Endodermal cell (in vitro differentiated cells): ENCODE measurements at regions not wholly inside any gene's neighbourhood (a gene's known extent, or its start where the extent isn't known, plus 50 kb on each side); places are given as distances from the start of the nearest gene placed in this dataset.

Experiments
- DNase-seq: peaks from one replicate; pipeline ENCODE4 v3.0.0-alpha.2; 2017
- H3K27ac ChIP-seq: 2 replicates; pipeline ENCODE4 v1.5.1; 2013; ENCODE audit warnings: mild to moderate bottlenecking, low read depth, low read length, moderate library complexity
- H3K27me3 ChIP-seq: 2 replicates; pipeline ENCODE4 v1.6.1; 2013; ENCODE audit warnings: mild to moderate bottlenecking, low read length, moderate library complexity; ENCODE audit not compliant: insufficient read depth, control insufficient read depth, poor library complexity, severe bottlenecking
- H3K36me3 ChIP-seq: 2 replicates; pipeline ENCODE4 v1.7.0; 2013; ENCODE audit warnings: mild to moderate bottlenecking, low read length, moderate library complexity; ENCODE audit not compliant: control insufficient read depth, insufficient read depth
- H3K4me1 ChIP-seq: one replicate; pipeline ENCODE4 v1.7.0; 2013; ENCODE audit warnings: low read length; ENCODE audit not compliant: control insufficient read depth, insufficient read depth
- H3K4me3 ChIP-seq: 2 replicates; pipeline ENCODE4 v1.5.1; 2013; ENCODE audit warnings: mild to moderate bottlenecking, low read length, moderate library complexity
- H3K9ac ChIP-seq: 2 replicates; pipeline ENCODE4 v1.6.1; 2013; ENCODE audit warnings: mild to moderate bottlenecking, low read length, moderate library complexity; ENCODE audit not compliant: poor library complexity, severe bottlenecking; ENCODE audit errors: extremely low read depth
- H3K9me3 ChIP-seq: 2 replicates; pipeline ENCODE4 v1.6.1; 2013; ENCODE audit warnings: mild to moderate bottlenecking, low read length, moderate library complexity; ENCODE audit not compliant: control insufficient read depth
- H3K27ac Mint-ChIP-seq: 2 replicates; pipeline ENCODE4 v1.8.0; 2020; ENCODE audit warnings: mixed read lengths
- H3K27me3 Mint-ChIP-seq: 2 replicates; pipeline ENCODE4 v1.8.0; 2021; ENCODE audit warnings: mild to moderate bottlenecking, mixed read lengths; ENCODE audit not compliant: insufficient read depth
- H3K36me3 Mint-ChIP-seq: 2 replicates; pipeline ENCODE4 v1.8.0; 2020; ENCODE audit warnings: low read depth, mixed read lengths
- H3K4me1 Mint-ChIP-seq: 2 replicates; pipeline ENCODE4 v1.8.0; 2020; ENCODE audit warnings: mixed read lengths
- H3K4me3 Mint-ChIP-seq: 2 replicates; pipeline ENCODE4 v1.8.0; 2020; ENCODE audit warnings: mild to moderate bottlenecking, moderate library complexity, mixed read lengths
- H3K9me3 Mint-ChIP-seq: 2 replicates; pipeline ENCODE4 v1.8.0; 2020; ENCODE audit warnings: mild to moderate bottlenecking, mixed read lengths
- WGBS, 2 experiments: methylation state at CpG; one replicate each; pipeline versions ENCODE4 v1.1.5 to v1.1.7; 2013; ENCODE audit warnings: missing lambda C conversion rate in 2 of 2, mixed read lengths in 1 of 2; ENCODE audit not compliant: insufficient coverage in 1 of 2, insufficient read length in 1 of 2; 5-methylcytosine and 5-hydroxymethylcytosine counted together
- TF ChIP-seq, protein P1 (sequence below): fragments of 200-600 bp; sonication (generic); conservative IDR thresholded peaks from 2 replicates; pipeline ENCODE4 v1.5.0; 2021; ENCODE audit warnings: antibody characterized with exemption, mild to moderate bottlenecking

DNA sequence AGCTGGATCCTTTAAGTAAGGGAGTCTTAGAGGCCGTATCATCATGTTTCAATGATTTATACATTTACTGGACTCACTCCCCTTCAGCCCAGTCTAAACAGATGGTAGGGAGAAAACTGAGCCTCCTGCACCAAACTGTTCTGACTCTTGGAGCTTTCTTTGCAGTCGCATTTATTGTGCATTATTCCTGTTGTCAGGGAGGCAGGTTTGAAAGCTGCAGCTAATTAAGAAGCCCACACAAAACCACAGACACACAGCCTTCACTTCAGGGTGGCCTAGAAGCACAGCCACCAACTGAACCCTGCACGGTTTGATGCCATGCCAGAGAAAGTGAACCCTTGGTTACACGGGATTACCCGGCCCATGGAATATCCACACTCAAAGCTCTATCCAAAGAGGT, 911.0 kb downstream of the UQCRFS1 start:
- TF ChIP-seq, protein P1, sequence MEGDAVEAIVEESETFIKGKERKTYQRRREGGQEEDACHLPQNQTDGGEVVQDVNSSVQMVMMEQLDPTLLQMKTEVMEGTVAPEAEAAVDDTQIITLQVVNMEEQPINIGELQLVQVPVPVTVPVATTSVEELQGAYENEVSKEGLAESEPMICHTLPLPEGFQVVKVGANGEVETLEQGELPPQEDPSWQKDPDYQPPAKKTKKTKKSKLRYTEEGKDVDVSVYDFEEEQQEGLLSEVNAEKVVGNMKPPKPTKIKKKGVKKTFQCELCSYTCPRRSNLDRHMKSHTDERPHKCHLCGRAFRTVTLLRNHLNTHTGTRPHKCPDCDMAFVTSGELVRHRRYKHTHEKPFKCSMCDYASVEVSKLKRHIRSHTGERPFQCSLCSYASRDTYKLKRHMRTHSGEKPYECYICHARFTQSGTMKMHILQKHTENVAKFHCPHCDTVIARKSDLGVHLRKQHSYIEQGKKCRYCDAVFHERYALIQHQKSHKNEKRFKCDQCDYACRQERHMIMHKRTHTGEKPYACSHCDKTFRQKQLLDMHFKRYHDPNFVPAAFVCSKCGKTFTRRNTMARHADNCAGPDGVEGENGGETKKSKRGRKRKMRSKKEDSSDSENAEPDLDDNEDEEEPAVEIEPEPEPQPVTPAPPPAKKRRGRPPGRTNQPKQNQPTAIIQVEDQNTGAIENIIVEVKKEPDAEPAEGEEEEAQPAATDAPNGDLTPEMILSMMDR: no peak
- 91 to 100% methylated on average over 1 to 5 of the region's 5 CpGs for WGBS, 2 experiments
- H3K9me3 ChIP-seq: no peaks in the 10 kb centered on the region
- Mint-ChIP-seq H3K27me3 (no peaks in the 10 kb centered on the region), H3K4me1 (peaks cover 4% of the 10 kb centered on the region), H3K27ac (no peak overlapping the region), H3K4me3 (no peak overlapping the region), H3K9me3 (peaks cover 2% of the 10 kb centered on the region), H3K36me3 (no peaks in the 10 kb centered on the region)
- no peak overlapping the region for H3K9ac ChIP-seq
- H3K27ac ChIP-seq: no peak overlapping the region
- no peak overlapping the region for H3K4me3 ChIP-seq
- no peaks in the 10 kb centered on the region for H3K4me1 ChIP-seq
- no peaks in the 10 kb centered on the region for H3K36me3 ChIP-seq
- no peaks in the 10 kb centered on the region for H3K27me3 ChIP-seq
- DNase-seq: no peak

DNA sequence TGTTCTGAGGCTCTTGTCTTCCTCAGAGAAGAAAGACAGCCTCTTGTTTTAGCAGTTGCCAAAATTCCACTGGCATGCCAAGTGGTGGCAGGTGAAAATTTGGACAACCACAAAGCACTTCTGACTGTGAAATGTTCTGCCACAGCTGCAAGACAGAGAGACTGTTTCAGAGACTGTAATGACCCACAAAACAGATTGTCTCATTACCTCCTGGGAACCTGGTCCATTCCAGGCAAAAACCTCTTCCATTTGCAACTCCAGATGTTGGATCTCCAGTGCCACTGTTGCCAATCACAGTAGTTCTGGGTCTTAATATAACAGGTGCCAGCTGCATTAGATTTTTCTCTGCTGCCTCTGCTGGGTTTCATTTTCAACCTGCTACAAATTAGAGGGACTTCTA, 911.5 kb downstream of the UQCRFS1 start:
- no peak for DNase-seq
- Mint-ChIP-seq H3K4me3 (no peak overlapping the region), H3K36me3 (no peaks in the 10 kb centered on the region), H3K9me3 (peaks cover 2% of the 10 kb centered on the region), H3K27me3 (no peaks in the 10 kb centered on the region), H3K27ac (no peak overlapping the region), H3K4me1 (peaks cover 4% of the 10 kb centered on the region)
- no peaks in the 10 kb centered on the region for H3K9me3 ChIP-seq
- no peaks in the 10 kb centered on the region for H3K4me1 ChIP-seq
- TF ChIP-seq, protein P1: no peak
- H3K36me3 ChIP-seq: no peaks in the 10 kb centered on the region
- H3K27ac ChIP-seq: no peak overlapping the region
- no peaks in the 10 kb centered on the region for H3K27me3 ChIP-seq
- no peak overlapping the region for H3K9ac ChIP-seq
- no peak overlapping the region for H3K4me3 ChIP-seq

DNA sequence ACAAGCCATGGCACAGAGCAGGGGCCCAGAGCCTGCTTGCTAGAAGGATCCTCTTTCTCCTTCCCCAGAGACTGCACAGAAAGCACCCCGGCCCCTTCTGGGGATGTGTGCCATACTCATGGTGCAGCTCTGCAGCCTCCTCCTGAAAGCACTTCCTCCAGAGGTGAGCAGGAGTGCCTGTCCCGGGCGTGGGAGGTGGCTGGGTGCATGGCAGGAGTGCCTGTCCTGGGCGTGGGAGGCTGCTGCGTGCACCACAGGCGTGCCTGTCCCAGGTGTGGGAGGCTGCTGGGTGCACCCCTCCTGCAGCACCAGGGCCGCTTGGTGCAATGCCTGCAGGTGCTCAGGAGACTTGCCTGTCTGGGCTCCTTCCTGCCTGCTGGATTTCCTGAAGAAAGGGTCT, 913.3 kb downstream of the UQCRFS1 start:
- H3K4me3 Mint-ChIP-seq: no peak overlapping the region
- no peaks in the 10 kb centered on the region for H3K4me1 ChIP-seq
- H3K9me3 ChIP-seq: no peaks in the 10 kb centered on the region
- H3K27me3 ChIP-seq: no peaks in the 10 kb centered on the region
- no peak for DNase-seq
- H3K27ac Mint-ChIP-seq: no peak overlapping the region
- 73 to 84% methylated on average over 4 to 7 of the region's 7 CpGs for WGBS, 2 experiments
- H3K27me3 Mint-ChIP-seq: no peaks in the 10 kb centered on the region
- TF ChIP-seq, protein P1: no peak
- H3K36me3 ChIP-seq: no peaks in the 10 kb centered on the region
- H3K4me3 ChIP-seq: no peak overlapping the region
- no peaks in the 10 kb centered on the region for H3K36me3 Mint-ChIP-seq
- peaks cover 2% of the 10 kb centered on the region for H3K9me3 Mint-ChIP-seq
- H3K4me1 Mint-ChIP-seq: peaks cover 4% of the 10 kb centered on the region
- H3K27ac ChIP-seq: no peak overlapping the region
- no peak overlapping the region for H3K9ac ChIP-seq
